ENCODE measurements at regions not wholly inside any gene's neighbourhood (a gene's known extent, or its start where the extent isn't known, plus 50 kb on each side); places are given as distances from the start of the nearest gene placed in this dataset.

GRCh38 chr2:152881527-152881926 is 163.1 kb downstream of the ARL6IP6 start:
- Histone ChIP-seq H4K20me1 (ENCODE audit: low read depth) (no peaks in the 10 kb centered on the region), H3K4me3 (no peak overlapping the region), H3F3A (ENCODE audit: low read depth) (no peaks in the 10 kb centered on the region), H3K27ac (no peak overlapping the region), H3K27me3 (no peaks in the 10 kb centered on the region), H3K79me2 (ENCODE audit: low read depth) (no peaks in the 10 kb centered on the region), H3K9me3 (ENCODE audit: low read depth) (no peaks in the 10 kb centered on the region), H3K36me3 (no peaks in the 10 kb centered on the region), H2AFZ (replicated peaks) (no peak overlapping the region), H3K9ac (no peak overlapping the region), H3K4me2 (no peak overlapping the region), H3K4me1 (no peaks in the 10 kb centered on the region)
- Mint-ChIP-seq H3K4me1 (no peaks in the 10 kb centered on the region), H3K9me3 (no peaks in the 10 kb centered on the region), H3K4me3 (no peak overlapping the region), H3K36me3 (no peaks in the 10 kb centered on the region), H3K27me3 (ENCODE audit: insufficient read depth, low read depth) (peaks cover 2% of the 10 kb centered on the region), H3K27ac (no peak overlapping the region)
- TF ChIP-seq CTCF (IDR thresholded peaks at IDR 0.05) (no peak), EZH2 (IDR thresholded peaks at IDR 0.05) (no peak)
- no peak for DNase-seq (ENCODE audit: low spot score)

- no peaks in the 10 kb centered on the region for H3K36me3 ChIP-seq
- TF ChIP-seq CTCF (IDR thresholded peaks at IDR 0.05) (no peak), EZH2 (IDR thresholded peaks at IDR 0.05) (no peak), EZH2phosphoT487 (IDR thresholded peaks at IDR 0.05) (no peak)
- no peaks in the 10 kb centered on the region for H3K4me1 ChIP-seq
- Mint-ChIP-seq H3K9me3 (no peaks in the 10 kb centered on the region), H3K36me3 (no peaks in the 10 kb centered on the region), H3K27me3 (ENCODE audit: insufficient read depth, low read depth) (peaks cover 2% of the 10 kb centered on the region), H3K27ac (no peak overlapping the region), H3K4me1 (peaks cover 5% of the 10 kb centered on the region), H3K4me3 (no peak overlapping the region)
- no peaks in the 10 kb centered on the region for H3K9me3 ChIP-seq (ENCODE audit: low read depth)
- no peak overlapping the region for H3K4me3 ChIP-seq
- no peaks in the 10 kb centered on the region for H3K27me3 ChIP-seq
- no peak overlapping the region for H3K4me2 ChIP-seq
- H4K20me1 ChIP-seq (ENCODE audit: low read depth) = no peaks in the 10 kb centered on the region
- no peaks in the 10 kb centered on the region for H3F3A ChIP-seq (ENCODE audit: low read depth)
- H3K9ac ChIP-seq = no peak overlapping the region
- no peak overlapping the region for H3K27ac ChIP-seq
- no peak overlapping the region for H2AFZ ChIP-seq (replicated peaks)
- H3K79me2 ChIP-seq (ENCODE audit: low read depth) = no peaks in the 10 kb centered on the region
- DNase-seq (ENCODE audit: low spot score) = no peak
Observed at GRCh38 chr2:152879275-152879674, 160.9 kb downstream of the ARL6IP6 start.

GRCh38 chr2:152875701-152876695 is 157.6 kb downstream of the ARL6IP6 start:
- H3K27ac Mint-ChIP-seq = no peak overlapping the region
- Histone ChIP-seq H3K9me3 (ENCODE audit: low read depth) (no peaks in the 10 kb centered on the region), H3K27me3 (no peaks in the 10 kb centered on the region), H3K4me2 (no peak overlapping the region), H3K9ac (no peak overlapping the region), H3K36me3 (no peaks in the 10 kb centered on the region), H3K4me1 (no peaks in the 10 kb centered on the region), H2AFZ (replicated peaks) (peak overlapping the region; percentile 42), H3K27ac (no peak overlapping the region), H3F3A (ENCODE audit: low read depth) (no peaks in the 10 kb centered on the region), H4K20me1 (ENCODE audit: low read depth) (no peaks in the 10 kb centered on the region), H3K4me3 (no peak overlapping the region), H3K79me2 (ENCODE audit: low read depth) (no peaks in the 10 kb centered on the region)
- no peak for DNase-seq (ENCODE audit: low spot score)
- no peak for TF ChIP-seq EZH2 (IDR thresholded peaks at IDR 0.05)
- no peak for TF ChIP-seq CTCF (IDR thresholded peaks at IDR 0.05)
- peaks cover 2% of the 10 kb centered on the region for H3K27me3 Mint-ChIP-seq (ENCODE audit: insufficient read depth, low read depth)
- H3K4me3 Mint-ChIP-seq = no peak overlapping the region
- H3K4me1 Mint-ChIP-seq = peaks cover 5% of the 10 kb centered on the region
- H3K36me3 Mint-ChIP-seq = no peaks in the 10 kb centered on the region
- no peaks in the 10 kb centered on the region for H3K9me3 Mint-ChIP-seq
